ENCODE measurements at regions not wholly inside any gene's neighbourhood (a gene's known extent, or its start where the extent isn't known, plus 50 kb on each side); places are given as distances from the start of the nearest gene placed in this dataset.

DNA sequence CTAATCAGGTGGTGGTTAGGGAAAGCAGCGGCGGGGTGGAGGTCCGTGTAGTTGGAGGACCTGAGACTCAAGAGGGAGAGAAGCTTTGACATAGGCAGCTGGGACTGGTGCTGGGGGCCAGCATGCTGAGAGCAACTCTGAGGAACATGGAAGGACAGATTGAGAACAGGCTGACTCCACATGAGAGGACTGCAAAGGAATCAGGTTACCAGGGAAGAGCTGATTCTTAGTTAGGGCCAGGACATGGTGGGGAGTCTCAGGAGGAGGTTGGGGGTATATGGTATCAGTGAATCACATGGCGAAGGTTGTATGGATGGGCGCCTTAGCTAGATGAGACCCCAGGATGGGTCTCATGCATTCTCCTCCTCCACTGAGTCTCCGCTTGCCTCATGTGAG is 264.0 kb upstream of the BOD1L1 start:
- TF ChIP-seq POLR2A (IDR thresholded peaks at IDR 0.05): no peak
- TF ChIP-seq, protein P1, sequence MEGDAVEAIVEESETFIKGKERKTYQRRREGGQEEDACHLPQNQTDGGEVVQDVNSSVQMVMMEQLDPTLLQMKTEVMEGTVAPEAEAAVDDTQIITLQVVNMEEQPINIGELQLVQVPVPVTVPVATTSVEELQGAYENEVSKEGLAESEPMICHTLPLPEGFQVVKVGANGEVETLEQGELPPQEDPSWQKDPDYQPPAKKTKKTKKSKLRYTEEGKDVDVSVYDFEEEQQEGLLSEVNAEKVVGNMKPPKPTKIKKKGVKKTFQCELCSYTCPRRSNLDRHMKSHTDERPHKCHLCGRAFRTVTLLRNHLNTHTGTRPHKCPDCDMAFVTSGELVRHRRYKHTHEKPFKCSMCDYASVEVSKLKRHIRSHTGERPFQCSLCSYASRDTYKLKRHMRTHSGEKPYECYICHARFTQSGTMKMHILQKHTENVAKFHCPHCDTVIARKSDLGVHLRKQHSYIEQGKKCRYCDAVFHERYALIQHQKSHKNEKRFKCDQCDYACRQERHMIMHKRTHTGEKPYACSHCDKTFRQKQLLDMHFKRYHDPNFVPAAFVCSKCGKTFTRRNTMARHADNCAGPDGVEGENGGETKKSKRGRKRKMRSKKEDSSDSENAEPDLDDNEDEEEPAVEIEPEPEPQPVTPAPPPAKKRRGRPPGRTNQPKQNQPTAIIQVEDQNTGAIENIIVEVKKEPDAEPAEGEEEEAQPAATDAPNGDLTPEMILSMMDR (IDR thresholded peaks at IDR 0.05): no peak
